SK-N-SH (cell line): ENCODE measurements at regions not wholly inside any gene's neighbourhood (a gene's known extent, or its start where the extent isn't known, plus 50 kb on each side); places are given as distances from the start of the nearest gene placed in this dataset.

Source experiments
- MEF2A ChIP-seq: IDR thresholded peaks from 2 replicates; pipeline ENCODE4 v1.4.0; 2012; ENCODE audit warnings: low read depth, borderline replicate concordance
- RAD21 ChIP-seq: IDR thresholded peaks from 2 replicates; pipeline ENCODE4 v1.6.1; 2012; ENCODE audit warnings: mild to moderate bottlenecking, low read length

DNA sequence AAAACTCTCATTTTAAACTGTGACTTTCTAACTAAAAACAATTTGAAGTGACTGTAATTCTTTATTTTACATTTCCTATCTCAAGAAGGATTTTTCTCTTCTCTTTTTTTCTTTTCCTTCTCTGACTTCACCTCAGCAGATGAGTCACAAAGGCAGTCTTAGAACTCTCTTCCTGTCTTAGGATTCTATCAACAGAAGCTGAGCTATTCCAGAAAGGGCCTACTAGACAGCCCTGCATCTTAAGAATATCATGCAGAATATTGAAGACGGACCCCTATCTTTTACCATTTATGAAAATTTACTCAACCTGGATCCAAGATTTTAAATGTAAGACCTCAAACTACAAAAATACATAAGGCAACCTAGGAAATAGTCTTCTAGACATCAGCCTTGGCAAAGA is 365.7 kb upstream of the SEMA3C start:
- no peak; the same call in 1 of the 2 replicates for TF ChIP-seq MEF2A
- TF ChIP-seq RAD21, result no peak
